Umbilical cord (tissue), 1 donor: ENCODE measurements at regions not wholly inside any gene's neighbourhood (a gene's known extent, or its start where the extent isn't known, plus 50 kb on each side); places are given as distances from the start of the nearest gene placed in this dataset.
A peak's percentile ranks its signal among the peaks of the same experiment; 100 is the strongest.

Experiments used
- DNase-seq: peaks from one replicate; pipeline ENCODE4 v3.0.0-alpha.2; 2015; ENCODE audit warnings: low spot score

GRCh38 chr3:103055021-103055520 lies 620.3 kb downstream of the ZPLD1 start:
- no peak for DNase-seq

- no peak for DNase-seq
These were observed 621.7 kb downstream of the ZPLD1 start for GRCh38 chr3:103056542-103056941.

GRCh38 chr3:103057003-103057402 lies 622.2 kb downstream of the ZPLD1 start:
- no peak for DNase-seq

- no peak for DNase-seq
These were observed 622.7 kb downstream of the ZPLD1 start for GRCh38 chr3:103057487-103057886.

- peak; percentile 27 for DNase-seq
These were observed 624.6 kb downstream of the ZPLD1 start for GRCh38 chr3:103059432-103059831.

GRCh38 chr3:103060242-103060641 lies 625.4 kb downstream of the ZPLD1 start:
- no peak for DNase-seq

GRCh38 chr3:103067963-103068362 lies 633.1 kb downstream of the ZPLD1 start:
- no peak for DNase-seq

GRCh38 chr3:103075282-103075681 lies 640.5 kb downstream of the ZPLD1 start:
- DNase-seq = no peak

GRCh38 chr3:103077910-103078309 lies 643.1 kb downstream of the ZPLD1 start:
- no peak for DNase-seq

- DNase-seq = no peak
These were observed 647.7 kb downstream of the ZPLD1 start for GRCh38 chr3:103082501-103082900.

DNA sequence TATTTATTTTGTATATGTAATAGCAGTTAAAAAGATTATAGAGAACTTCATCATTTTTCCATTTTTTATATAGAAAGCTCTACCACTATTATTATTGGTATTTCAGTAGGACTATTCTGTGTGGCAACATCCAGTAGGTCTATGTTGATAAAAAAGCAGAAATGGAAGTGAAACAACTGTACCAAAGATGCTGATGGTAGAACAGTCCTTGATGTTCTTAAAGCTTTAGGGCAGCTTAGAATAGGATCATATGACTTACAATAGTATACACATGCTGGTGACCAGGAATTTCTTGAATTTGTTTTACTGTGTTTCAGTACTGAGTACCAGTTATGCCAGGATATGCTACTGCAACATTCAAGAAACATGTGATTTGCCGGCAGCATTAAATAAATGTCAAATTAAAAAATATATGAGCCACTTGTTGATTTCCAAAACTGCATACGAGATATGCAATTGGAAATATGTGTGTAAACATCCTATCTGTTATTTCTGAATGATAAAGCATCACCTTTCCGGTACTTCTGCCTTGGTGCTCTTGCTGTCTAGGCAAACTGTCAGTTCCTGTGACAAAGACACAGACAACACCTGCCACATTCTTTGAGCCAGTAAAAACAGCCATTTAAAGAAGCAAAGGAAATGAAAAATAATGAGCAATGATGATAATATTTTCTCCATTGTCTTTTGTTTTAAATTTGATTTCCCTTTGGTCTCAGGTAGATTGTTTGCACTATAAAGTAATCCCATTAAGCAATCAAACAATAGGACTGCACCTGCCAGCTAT lies 649.2 kb downstream of the ZPLD1 start:
- no peak for DNase-seq

- DNase-seq = no peak
These were observed 650.6 kb downstream of the ZPLD1 start for GRCh38 chr3:103085465-103085864.

GRCh38 chr3:103089758-103090157 lies 654.9 kb downstream of the ZPLD1 start:
- DNase-seq = no peak

GRCh38 chr3:103105206-103105605 lies 670.4 kb downstream of the ZPLD1 start:
- DNase-seq = peak; percentile 72

- DNase-seq = no peak
These were observed 677.5 kb downstream of the ZPLD1 start for GRCh38 chr3:103112273-103112672.

- DNase-seq = no peak
These were observed 691.3 kb downstream of the ZPLD1 start for GRCh38 chr3:103126115-103126514.

DNA sequence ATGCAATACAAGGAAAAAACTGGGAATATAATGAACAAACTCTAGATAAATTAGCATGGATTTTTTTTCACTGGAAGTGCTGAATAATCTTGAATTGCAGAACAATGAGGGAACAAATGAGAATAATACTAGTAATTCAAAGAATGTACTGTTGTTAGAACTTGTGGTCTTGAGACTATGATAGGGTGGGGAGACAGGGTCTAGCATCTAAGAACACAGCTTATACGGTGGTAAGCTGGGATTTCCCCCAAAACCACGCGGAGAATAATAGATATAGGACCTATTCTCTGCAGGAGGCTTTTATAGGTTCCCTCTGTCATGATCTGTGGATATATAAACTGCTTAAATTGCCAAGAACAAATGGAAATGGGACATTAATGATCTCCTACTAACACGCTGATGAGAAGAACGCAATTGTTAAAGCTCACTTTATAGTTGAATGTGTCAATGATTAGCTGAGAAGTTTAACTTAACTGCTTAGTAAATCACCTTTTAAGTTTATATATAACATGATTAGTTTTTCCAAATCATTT lies 692.3 kb downstream of the ZPLD1 start:
- DNase-seq = no peak

DNA sequence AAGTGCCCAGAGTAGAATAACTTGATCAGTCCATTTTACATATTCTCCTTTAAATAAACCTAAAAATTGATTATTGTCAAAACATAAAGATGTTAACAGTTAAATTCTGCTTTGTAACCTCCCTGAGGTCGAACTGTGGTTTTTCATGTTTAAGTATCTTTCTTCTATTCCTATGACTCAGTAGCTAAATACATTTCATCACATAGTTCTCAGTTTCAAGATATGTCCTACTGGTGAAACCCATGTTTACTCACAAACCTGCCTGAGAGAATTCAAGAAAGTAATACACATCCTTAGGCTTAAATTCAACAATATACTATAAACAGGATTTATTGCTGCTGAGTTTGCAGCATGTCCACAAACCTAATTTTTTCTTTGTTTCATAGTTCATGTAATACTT lies 692.9 kb downstream of the ZPLD1 start:
- DNase-seq = no peak

GRCh38 chr3:103134023-103134724 lies 699.4 kb downstream of the ZPLD1 start:
- no peak for DNase-seq

DNA sequence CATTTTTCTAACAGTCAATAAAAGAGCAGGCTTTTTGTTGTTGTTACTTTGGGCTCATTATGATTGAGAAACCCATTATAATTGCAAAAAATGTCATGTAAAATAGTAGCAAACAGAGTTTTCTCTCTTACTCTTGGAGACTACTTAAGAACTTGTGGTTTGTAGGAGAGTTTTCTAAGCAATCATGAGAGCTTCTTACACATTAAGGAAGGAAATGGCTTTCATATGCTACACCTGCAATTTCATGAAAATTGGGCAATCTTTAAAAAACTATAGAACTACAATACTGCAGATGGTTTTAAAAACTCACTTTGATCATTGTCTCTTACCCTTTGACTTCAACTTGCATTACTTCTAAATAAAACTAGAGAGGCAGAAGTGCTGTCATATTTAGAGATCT lies 701.8 kb downstream of the ZPLD1 start:
- DNase-seq = no peak

DNA sequence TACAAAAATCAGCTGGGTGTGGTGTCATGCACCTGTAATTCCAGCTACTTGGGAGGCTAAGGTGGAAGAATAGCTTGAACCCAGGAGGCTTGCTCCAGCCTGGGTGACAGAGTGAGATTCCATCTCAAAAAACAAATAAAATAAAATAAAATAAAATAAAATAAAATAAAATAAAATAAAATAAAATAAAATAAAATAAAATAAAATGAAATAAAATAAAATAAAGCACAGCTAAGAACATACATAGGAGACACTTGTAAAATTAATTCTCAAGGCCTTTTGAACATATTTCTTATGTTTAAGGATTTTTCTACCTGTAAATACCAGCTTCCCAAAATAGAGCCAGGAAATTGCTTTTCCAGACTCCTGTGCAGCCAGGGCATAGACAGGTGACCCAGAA lies 703.0 kb downstream of the ZPLD1 start:
- DNase-seq = no peak

- no peak for DNase-seq
These were observed 723.4 kb downstream of the ZPLD1 start for GRCh38 chr3:103158183-103158582.

- DNase-seq = no peak
These were observed 732.1 kb downstream of the ZPLD1 start for GRCh38 chr3:103166890-103167289.
